Rectal smooth muscle tissue (tissue), 1 donor: ENCODE measurements at regions not wholly inside any gene's neighbourhood (a gene's known extent, or its start where the extent isn't known, plus 50 kb on each side); places are given as distances from the start of the nearest gene placed in this dataset.
"Not testable (repeated sequence)": the region's sequence is repeated elsewhere in the genome, so short reads cannot be mapped to it uniquely, and the experiment has no call there.

ENCODE experiments used
- H3K27ac ChIP-seq: one replicate; pipeline ENCODE4 v1.7.0; 2013; ENCODE audit warnings: low read depth, low read length, inconsistent platforms
- H3K27me3 ChIP-seq: one replicate; pipeline ENCODE4 v1.7.0; 2013; ENCODE audit warnings: low read length; ENCODE audit not compliant: control insufficient read depth, insufficient read depth
- H3K36me3 ChIP-seq: one replicate; pipeline ENCODE4 v1.7.0; 2013; ENCODE audit warnings: low read length; ENCODE audit not compliant: control insufficient read depth, insufficient read depth
- H3K4me1 ChIP-seq: one replicate; pipeline ENCODE4 v1.7.0; 2013; ENCODE audit warnings: low read length; ENCODE audit not compliant: control insufficient read depth, insufficient read depth
- H3K4me3 ChIP-seq: one replicate; pipeline ENCODE4 v1.7.0; 2013; ENCODE audit warnings: low read length
- H3K9ac ChIP-seq: one replicate; pipeline ENCODE4 v1.7.0; 2013; ENCODE audit warnings: low read length

- H3K4me3 ChIP-seq, H3K36me3 ChIP-seq, H3K9ac ChIP-seq, H3K4me1 ChIP-seq, H3K27ac ChIP-seq, H3K27me3 ChIP-seq: not testable (repeated sequence)
Measured at GRCh38 chr18:52168131-52168530, 171.9 kb upstream of the DCC start.

- Histone ChIP-seq H3K4me1 (no peaks in the 10 kb centered on the region), H3K9ac (no peak overlapping the region), H3K4me3 (no peak overlapping the region), H3K27ac (no peak overlapping the region), H3K27me3 (no peaks in the 10 kb centered on the region), H3K36me3 (no peaks in the 10 kb centered on the region)
Measured at GRCh38 chr18:52174220-52174619, 165.8 kb upstream of the DCC start.

GRCh38 chr18:52175406-52175805 lies 164.6 kb upstream of the DCC start:
- H3K4me3 ChIP-seq = no peak overlapping the region
- H3K27ac ChIP-seq = no peak overlapping the region
- H3K27me3 ChIP-seq = no peaks in the 10 kb centered on the region
- no peak overlapping the region for H3K9ac ChIP-seq
- no peaks in the 10 kb centered on the region for H3K4me1 ChIP-seq
- no peaks in the 10 kb centered on the region for H3K36me3 ChIP-seq

GRCh38 chr18:52183107-52183506 lies 156.9 kb upstream of the DCC start:
- Histone ChIP-seq H3K4me1 (no peaks in the 10 kb centered on the region), H3K36me3 (no peaks in the 10 kb centered on the region), H3K4me3 (no peak overlapping the region), H3K27ac (no peak overlapping the region), H3K9ac (no peak overlapping the region), H3K27me3 (no peaks in the 10 kb centered on the region)

- no peak overlapping the region for H3K4me3 ChIP-seq
- no peaks in the 10 kb centered on the region for H3K27me3 ChIP-seq
- H3K9ac ChIP-seq = no peak overlapping the region
- no peak overlapping the region for H3K27ac ChIP-seq
- no peaks in the 10 kb centered on the region for H3K4me1 ChIP-seq
- H3K36me3 ChIP-seq = no peaks in the 10 kb centered on the region
Measured at GRCh38 chr18:52190195-52190594, 149.8 kb upstream of the DCC start.

GRCh38 chr18:52190631-52191030 lies 149.4 kb upstream of the DCC start:
- H3K9ac ChIP-seq = no peak overlapping the region
- H3K4me3 ChIP-seq = no peak overlapping the region
- H3K36me3 ChIP-seq = no peaks in the 10 kb centered on the region
- H3K27ac ChIP-seq = no peak overlapping the region
- H3K27me3 ChIP-seq = no peaks in the 10 kb centered on the region
- H3K4me1 ChIP-seq = no peaks in the 10 kb centered on the region

GRCh38 chr18:52200406-52200805 lies 139.6 kb upstream of the DCC start:
- H3K36me3 ChIP-seq = no peaks in the 10 kb centered on the region
- H3K9ac ChIP-seq = no peak overlapping the region
- no peaks in the 10 kb centered on the region for H3K4me1 ChIP-seq
- no peak overlapping the region for H3K4me3 ChIP-seq
- H3K27ac ChIP-seq = no peak overlapping the region
- H3K27me3 ChIP-seq = no peaks in the 10 kb centered on the region

- H3K27me3 ChIP-seq = no peaks in the 10 kb centered on the region
- no peak overlapping the region for H3K4me3 ChIP-seq
- H3K27ac ChIP-seq = no peak overlapping the region
- H3K9ac ChIP-seq = no peak overlapping the region
- no peaks in the 10 kb centered on the region for H3K4me1 ChIP-seq
- no peaks in the 10 kb centered on the region for H3K36me3 ChIP-seq
Measured at GRCh38 chr18:52200921-52201663, 138.9 kb upstream of the DCC start.

GRCh38 chr18:52208646-52209045 lies 131.4 kb upstream of the DCC start:
- Histone ChIP-seq H3K4me3 (no peak overlapping the region), H3K36me3 (no peaks in the 10 kb centered on the region), H3K27me3 (no peaks in the 10 kb centered on the region), H3K27ac (no peak overlapping the region), H3K4me1 (no peaks in the 10 kb centered on the region), H3K9ac (no peak overlapping the region)

GRCh38 chr18:52216109-52216508 lies 123.9 kb upstream of the DCC start:
- no peak overlapping the region for H3K27ac ChIP-seq
- no peak overlapping the region for H3K4me3 ChIP-seq
- H3K36me3 ChIP-seq = no peaks in the 10 kb centered on the region
- H3K4me1 ChIP-seq = no peaks in the 10 kb centered on the region
- no peak overlapping the region for H3K9ac ChIP-seq
- no peaks in the 10 kb centered on the region for H3K27me3 ChIP-seq

- Histone ChIP-seq H3K4me1 (no peaks in the 10 kb centered on the region), H3K4me3 (no peak overlapping the region), H3K36me3 (no peaks in the 10 kb centered on the region), H3K27ac (no peak overlapping the region), H3K9ac (no peak overlapping the region), H3K27me3 (no peaks in the 10 kb centered on the region)
Measured at GRCh38 chr18:52216666-52217065, 123.3 kb upstream of the DCC start.

GRCh38 chr18:52219102-52219501 lies 120.9 kb upstream of the DCC start:
- H3K27me3 ChIP-seq = no peaks in the 10 kb centered on the region
- no peaks in the 10 kb centered on the region for H3K4me1 ChIP-seq
- no peak overlapping the region for H3K27ac ChIP-seq
- H3K9ac ChIP-seq = no peak overlapping the region
- no peak overlapping the region for H3K4me3 ChIP-seq
- no peaks in the 10 kb centered on the region for H3K36me3 ChIP-seq

GRCh38 chr18:52220062-52220591 lies 119.9 kb upstream of the DCC start:
- Histone ChIP-seq H3K9ac (no peak overlapping the region), H3K4me1 (no peaks in the 10 kb centered on the region), H3K36me3 (no peaks in the 10 kb centered on the region), H3K27me3 (no peaks in the 10 kb centered on the region), H3K27ac (no peak overlapping the region), H3K4me3 (no peak overlapping the region)
